Renal cortex interstitium (tissue), 11 donors: ENCODE measurements at regions not wholly inside any gene's neighbourhood (a gene's known extent, or its start where the extent isn't known, plus 50 kb on each side); places are given as distances from the start of the nearest gene placed in this dataset.
"Not testable (repeated sequence)": the region's sequence is repeated elsewhere in the genome, so short reads cannot be mapped to it uniquely, and the experiment has no call there.

ENCODE experiments used
- DNase-seq, 11 donors: peaks; one replicate each; pipeline ENCODE4 v3.0.0-alpha.2; 2013; ENCODE audit warnings: low read depth in 9 of 11, low spot score in 4 of 11; ENCODE audit errors: extremely low read depth in 1 of 11

GRCh38 chr13:50127726-50128291, 112.6 kb downstream of the KCNRG start:
- peak in 1 of 11 donors; percentile 39 for DNase-seq

- DNase-seq, result peak in 1 of 11 donors; percentile 27
These were observed 113.2 kb downstream of the KCNRG start for GRCh38 chr13:50128428-50128931.

- DNase-seq, result peak in 1 of 11 donors; percentile 36
These were observed 113.9 kb downstream of the KCNRG start for GRCh38 chr13:50129081-50129705.

GRCh38 chr13:50129706-50130122, 114.5 kb downstream of the KCNRG start:
- peak in 1 of 11 donors; percentile 19 for DNase-seq

- DNase-seq, result peak in 2 of 11 donors; percentile 21 to 33
These were observed 115.1 kb downstream of the KCNRG start for GRCh38 chr13:50130123-50130946.

- peak in 2 of 11 donors; percentile 13 to 30 for DNase-seq
These were observed 117.0 kb downstream of the KCNRG start for GRCh38 chr13:50131920-50132903.

- peak in 3 of 11 donors; percentile 24 to 46 (median 25) for DNase-seq
These were observed 117.7 kb downstream of the KCNRG start for GRCh38 chr13:50132904-50133357.

- no peak for DNase-seq
These were observed 118.2 kb downstream of the KCNRG start for GRCh38 chr13:50133358-50133953.

- no peak for DNase-seq
These were observed 121.0 kb downstream of the KCNRG start for GRCh38 chr13:50136226-50136625.

- no peak for DNase-seq
These were observed 121.4 kb downstream of the KCNRG start for GRCh38 chr13:50136678-50137077.

GRCh38 chr13:50139435-50139934, 124.2 kb downstream of the KCNRG start:
- DNase-seq, result not testable (repeated sequence)

- no peak for DNase-seq
These were observed 124.9 kb downstream of the KCNRG start for GRCh38 chr13:50140153-50140552.

- no peak for DNase-seq
These were observed 125.5 kb downstream of the KCNRG start for GRCh38 chr13:50140581-50141374.

GRCh38 chr13:50141375-50141975, 126.2 kb downstream of the KCNRG start:
- no peak for DNase-seq

GRCh38 chr13:50144246-50145160, 129.3 kb downstream of the KCNRG start:
- DNase-seq, result no peak

- no peak for DNase-seq
These were observed 134.0 kb downstream of the KCNRG start for GRCh38 chr13:50149214-50149613.
